ENCODE measurements at regions not wholly inside any gene's neighbourhood (a gene's known extent, or its start where the extent isn't known, plus 50 kb on each side); places are given as distances from the start of the nearest gene placed in this dataset.

DNA sequence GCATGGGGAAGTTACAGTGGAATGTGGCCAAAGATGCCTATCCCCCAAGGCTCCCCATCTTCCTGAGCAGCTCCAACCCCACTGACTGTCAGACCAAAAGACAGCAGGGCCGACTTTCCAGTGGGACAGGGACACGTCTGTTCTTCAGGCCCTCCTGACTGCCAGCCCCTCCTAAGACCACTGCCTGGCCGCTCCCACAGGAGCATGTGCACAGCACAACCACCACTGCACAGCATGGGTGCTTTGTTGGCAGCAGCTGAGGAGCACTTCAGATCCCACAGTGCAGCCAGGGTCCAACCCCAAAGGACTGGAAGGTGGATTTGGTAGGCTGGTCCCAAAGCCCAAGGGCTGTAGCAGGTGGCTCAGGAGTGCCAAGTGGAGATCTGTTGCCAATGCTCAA lies 648.3 kb upstream of the BRINP3 start:
- ATAC-seq = no peak
- Mint-ChIP-seq H3K27ac (no peak overlapping the region), H3K9me3 (peaks cover 14 to 31% of the 10 kb centered on the region in 2 donors)

DNA sequence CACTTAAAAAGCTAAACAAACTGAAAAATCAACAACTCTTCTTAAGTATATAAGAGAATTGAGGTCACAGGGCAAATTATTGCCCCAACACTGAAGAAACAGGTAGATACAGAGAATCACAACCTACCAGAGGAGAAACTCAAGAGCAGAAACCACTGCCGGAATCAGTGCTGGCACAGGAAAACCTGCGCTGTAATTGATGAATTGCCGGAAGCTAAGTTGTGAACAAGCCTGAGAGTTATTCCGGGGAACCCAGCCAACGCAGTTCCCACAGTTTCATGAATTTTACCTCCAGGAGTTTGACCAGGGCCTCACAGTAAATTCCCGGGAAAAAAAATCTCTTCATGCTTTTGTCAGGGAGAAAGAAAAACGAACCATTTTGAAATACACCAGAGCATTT lies 657.1 kb upstream of the BRINP3 start:
- DNase-seq (ENCODE audit: low spot score in 2 of 2) (no peak), ATAC-seq (no peak)
- Mint-ChIP-seq H3K9me3 (peaks cover 10 to 14% of the 10 kb centered on the region in 2 donors), H3K36me3 (no peaks in the 10 kb centered on the region), H3K27ac (no peak overlapping the region)

More for the DNA sequence above, 648.3 kb upstream of the BRINP3 start:
- H3K36me3 Mint-ChIP-seq = no peaks in the 10 kb centered on the region
- DNase-seq (ENCODE audit: low spot score in 2 of 2) = no peak

GRCh38 chr1:191140038-191140437 lies 662.4 kb upstream of the BRINP3 start:
- Mint-ChIP-seq H3K27ac (no peak overlapping the region), H3K9me3 (peaks cover 4 to 6% of the 10 kb centered on the region in 2 donors), H3K36me3 (no peaks in the 10 kb centered on the region)
- ATAC-seq (no peak), DNase-seq (ENCODE audit: low spot score in 2 of 2) (no peak)

DNA sequence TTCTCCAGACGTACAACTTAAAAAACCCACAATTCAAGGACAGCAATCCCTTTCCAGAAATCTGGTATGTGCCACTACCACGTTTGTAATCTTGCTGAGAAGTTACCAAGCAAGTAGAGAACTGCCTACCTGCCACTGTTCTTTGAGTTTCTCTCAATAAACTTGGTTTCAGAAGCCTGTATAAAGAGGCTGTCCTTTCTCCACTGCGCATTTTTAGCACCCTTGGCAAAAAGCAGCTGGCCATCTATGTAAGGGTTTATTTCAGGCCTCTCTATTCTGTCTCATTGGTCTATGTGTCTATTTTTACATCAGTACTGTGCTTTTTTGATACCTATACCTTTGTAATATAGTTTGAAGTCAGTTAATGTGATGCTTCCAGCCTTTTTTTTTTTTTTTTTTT lies 665.1 kb upstream of the BRINP3 start:
- no peak for ATAC-seq
- Mint-ChIP-seq H3K27ac (no peak overlapping the region), H3K36me3 (peaks cover 0 to 4% of the 10 kb centered on the region in 2 donors), H3K9me3 (peaks cover 11 to 13% of the 10 kb centered on the region in 2 donors)
- no peak for DNase-seq (ENCODE audit: low spot score in 2 of 2)

- H3K9me3 Mint-ChIP-seq = peaks cover 13 to 17% of the 10 kb centered on the region in 2 donors
- H3K36me3 Mint-ChIP-seq = peaks cover 0 to 4% of the 10 kb centered on the region in 2 donors
- ATAC-seq (no peak), DNase-seq (ENCODE audit: low spot score in 2 of 2) (no peak)
- H3K27ac Mint-ChIP-seq = no peak overlapping the region
Observed at GRCh38 chr1:191145834-191146233, 668.2 kb upstream of the BRINP3 start.

DNA sequence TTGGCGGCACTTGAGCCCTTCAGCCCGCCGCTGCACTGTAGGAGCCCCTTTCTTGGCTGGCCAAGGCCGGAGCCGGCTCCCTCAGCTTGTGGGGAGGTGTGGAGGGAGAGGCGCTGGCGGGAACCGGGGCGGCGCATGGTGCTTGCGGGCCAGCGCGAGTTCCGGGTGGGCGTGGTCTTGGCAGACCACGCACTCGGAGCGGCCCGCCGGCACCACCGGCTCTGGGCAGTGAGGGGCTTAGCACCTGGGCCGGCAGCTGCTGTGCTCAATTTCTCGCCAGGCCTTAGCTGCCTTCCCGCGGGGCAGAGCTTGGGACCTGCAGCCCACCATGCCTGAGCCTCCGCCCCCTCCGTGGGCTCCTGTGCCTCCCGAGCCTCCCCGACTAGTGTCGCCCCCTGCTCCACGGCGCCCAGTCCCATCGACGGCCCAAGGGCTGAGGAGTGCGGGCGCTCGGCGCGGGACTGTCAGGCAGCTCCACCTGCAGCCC lies 673.7 kb upstream of the BRINP3 start:
- H3K36me3 Mint-ChIP-seq = peaks cover 0 to under 1% of the 10 kb centered on the region in 2 donors
- H3K27ac Mint-ChIP-seq = no peak overlapping the region
- DNase-seq (ENCODE audit: low spot score in 2 of 2) (no peak), ATAC-seq (no peak)
- H3K9me3 Mint-ChIP-seq = peaks cover 4 to 13% of the 10 kb centered on the region in 2 donors

DNA sequence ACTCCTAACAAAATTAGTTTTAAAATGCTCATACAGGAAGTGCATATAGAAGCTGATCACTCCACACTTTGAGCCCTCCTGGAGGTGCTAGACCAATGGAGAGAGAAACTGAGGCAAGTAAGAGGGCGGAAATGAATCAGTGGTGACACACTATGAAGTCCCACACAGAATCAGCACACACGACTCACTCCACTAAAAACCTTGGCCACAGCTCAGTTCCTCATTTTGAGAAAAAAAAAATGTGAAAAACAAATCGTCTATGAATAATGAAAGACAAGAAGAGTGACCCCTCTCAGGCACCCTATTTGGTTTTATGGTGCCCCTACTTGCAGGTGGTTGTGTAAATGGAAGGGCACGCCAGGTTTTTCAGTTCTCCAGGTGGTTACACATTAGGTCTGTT lies 675.1 kb upstream of the BRINP3 start:
- peaks cover 0 to 7% of the 10 kb centered on the region in 2 donors for H3K9me3 Mint-ChIP-seq
- no peak for ATAC-seq

DNA sequence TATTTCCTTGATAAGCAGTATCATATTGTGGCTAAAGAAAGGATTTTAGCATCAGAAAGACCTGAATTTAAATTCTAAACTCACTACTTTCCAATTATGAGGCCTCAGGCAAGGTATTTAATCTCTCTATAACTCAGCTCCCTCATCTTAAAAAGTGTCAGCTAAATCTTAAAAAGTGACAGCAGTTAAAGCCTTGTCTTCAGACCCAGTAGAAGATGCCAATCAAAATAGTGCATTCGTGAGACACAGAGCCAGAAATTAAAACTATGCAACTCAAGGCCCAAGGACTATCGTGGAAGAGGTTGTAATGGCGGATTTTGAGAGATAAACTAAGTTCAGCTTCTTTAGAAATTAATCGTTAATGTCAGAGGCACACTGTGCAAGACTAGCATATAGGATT lies 677.5 kb upstream of the BRINP3 start:
- H3K27ac Mint-ChIP-seq = no peak overlapping the region
- DNase-seq (ENCODE audit: low spot score in 2 of 2) = no peak
- H3K36me3 Mint-ChIP-seq = no peaks in the 10 kb centered on the region
- no peak for ATAC-seq
- H3K9me3 Mint-ChIP-seq = peaks cover 9% of the 10 kb centered on the region in 2 donors

More for the DNA sequence above, 675.1 kb upstream of the BRINP3 start:
- Mint-ChIP-seq H3K36me3 (no peaks in the 10 kb centered on the region), H3K27ac (no peak overlapping the region)
- no peak for DNase-seq (ENCODE audit: low spot score in 2 of 2)

DNA sequence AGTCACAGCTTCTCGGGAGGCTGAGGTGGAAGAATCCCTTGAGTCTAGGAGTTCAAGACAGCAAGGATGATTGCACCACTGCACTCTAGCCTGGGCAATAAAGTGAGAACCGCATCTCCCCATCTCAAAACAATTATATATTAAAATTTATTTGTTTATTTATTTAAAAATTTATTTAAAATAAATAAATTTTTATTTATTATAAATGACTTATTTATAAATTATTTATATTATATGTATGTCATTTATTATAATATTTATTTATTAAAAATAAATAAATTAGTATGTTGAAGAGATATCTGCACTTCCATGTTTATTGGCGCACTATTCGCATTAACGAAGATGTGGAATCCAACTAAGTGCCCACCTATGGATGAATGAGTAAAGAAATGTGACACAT lies 683.2 kb upstream of the BRINP3 start:
- Mint-ChIP-seq H3K36me3 (no peaks in the 10 kb centered on the region), H3K27ac (no peak overlapping the region), H3K9me3 (peaks cover 5 to 9% of the 10 kb centered on the region in 2 donors)
- ATAC-seq (no peak), DNase-seq (ENCODE audit: low spot score in 2 of 2) (no peak)

- Mint-ChIP-seq H3K36me3 (no peaks in the 10 kb centered on the region), H3K27ac (no peak overlapping the region), H3K9me3 (peaks cover 8 to 9% of the 10 kb centered on the region in 2 donors)
- ATAC-seq (no peak), DNase-seq (ENCODE audit: low spot score in 2 of 2) (no peak)
Observed at GRCh38 chr1:191162762-191163161, 685.1 kb upstream of the BRINP3 start.

DNA sequence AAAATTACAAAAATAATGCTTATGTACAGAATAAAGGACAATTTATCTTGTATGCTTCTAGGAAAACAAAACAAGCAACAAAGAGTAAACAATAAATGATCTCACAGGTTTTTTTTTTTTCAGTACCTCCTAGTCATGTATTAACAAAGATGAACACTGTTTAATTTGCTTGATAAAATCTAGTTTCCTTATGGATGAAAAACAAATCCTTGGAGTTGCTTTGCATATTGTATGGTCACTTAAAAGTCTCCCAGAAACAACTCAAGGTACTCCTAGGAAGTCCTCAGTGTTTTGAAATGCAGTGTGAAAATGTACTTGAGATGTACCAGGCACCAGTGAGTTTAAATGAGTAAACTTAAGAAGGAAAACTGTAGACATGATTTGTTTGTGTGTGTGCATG lies 686.0 kb upstream of the BRINP3 start:
- no peak for DNase-seq (ENCODE audit: low spot score in 2 of 2)
- no peak for ATAC-seq
- Mint-ChIP-seq H3K36me3 (no peaks in the 10 kb centered on the region), H3K9me3 (peaks cover 4 to 7% of the 10 kb centered on the region in 2 donors), H3K27ac (no peak overlapping the region)

DNA sequence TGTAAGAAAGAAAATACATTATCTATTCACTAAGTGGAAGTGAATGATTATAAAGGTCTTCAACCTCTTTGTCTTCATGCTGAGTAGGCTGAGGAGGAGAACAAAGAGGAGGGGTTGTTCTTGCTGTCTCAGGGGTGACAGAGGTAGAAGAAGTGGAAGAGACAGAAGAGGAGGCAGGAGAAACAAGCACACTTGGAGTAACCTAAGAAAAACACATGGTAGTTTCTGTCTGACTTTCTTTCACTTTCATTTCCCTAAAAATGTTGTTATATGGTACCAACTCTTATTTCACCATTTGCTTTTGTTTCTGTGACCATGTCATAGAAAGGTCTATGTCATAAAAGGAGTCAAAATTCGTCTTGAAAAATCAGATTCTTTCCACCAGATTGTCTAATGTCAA lies 696.6 kb upstream of the BRINP3 start:
- peaks cover 4 to 9% of the 10 kb centered on the region in 2 donors for H3K9me3 Mint-ChIP-seq
- no peak for ATAC-seq
- H3K27ac Mint-ChIP-seq = no peak overlapping the region
- no peak for DNase-seq (ENCODE audit: low spot score in 2 of 2)
- H3K36me3 Mint-ChIP-seq = no peaks in the 10 kb centered on the region

- Mint-ChIP-seq H3K27ac (no peak overlapping the region), H3K9me3 (peaks cover 4 to 9% of the 10 kb centered on the region in 2 donors), H3K36me3 (no peaks in the 10 kb centered on the region)
- ATAC-seq (no peak), DNase-seq (ENCODE audit: low spot score in 2 of 2) (no peak)
Observed at GRCh38 chr1:191176131-191176530, 698.5 kb upstream of the BRINP3 start.

DNA sequence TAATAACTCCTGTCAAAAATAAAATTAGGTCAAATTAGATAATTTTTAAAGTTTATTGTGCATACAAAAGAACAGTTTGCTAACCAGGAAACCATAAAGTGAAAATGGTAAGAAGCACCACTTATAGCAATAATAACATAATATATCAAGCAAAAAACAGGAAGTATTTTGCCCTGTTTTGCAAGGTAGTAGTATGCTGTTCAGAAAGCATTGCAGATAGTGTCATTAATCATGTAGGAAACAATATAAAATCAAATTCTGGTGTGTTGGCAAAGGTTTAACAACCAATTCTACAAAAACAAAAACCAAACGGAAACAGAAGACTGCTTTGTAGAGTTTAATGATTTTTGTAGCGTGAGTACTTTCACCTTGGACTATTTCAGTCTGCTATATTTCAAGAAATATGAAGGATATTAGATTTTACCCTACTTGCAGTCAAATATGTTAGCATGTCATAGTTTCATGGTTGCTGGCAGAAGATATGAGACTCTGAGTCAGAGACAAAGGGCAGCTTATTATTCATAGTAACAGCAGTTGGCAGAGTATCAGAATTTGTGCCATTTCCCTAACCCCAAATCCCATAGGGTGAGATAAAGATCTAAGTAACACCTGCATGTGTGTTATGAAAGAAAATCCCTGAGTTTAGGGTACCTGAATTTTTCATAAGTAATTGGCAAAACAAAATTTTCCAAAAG lies 729.0 kb upstream of the BRINP3 start:
- no peak overlapping the region for H3K27ac Mint-ChIP-seq
- H3K9me3 Mint-ChIP-seq = peaks cover 10 to 25% of the 10 kb centered on the region in 2 donors
- DNase-seq (ENCODE audit: low spot score in 2 of 2) (no peak), ATAC-seq (no peak)
- H3K36me3 Mint-ChIP-seq = no peaks in the 10 kb centered on the region

- no peaks in the 10 kb centered on the region for H3K36me3 Mint-ChIP-seq
- H3K27ac Mint-ChIP-seq = no peak overlapping the region
- DNase-seq (ENCODE audit: low spot score in 2 of 2) = no peak
- H3K9me3 Mint-ChIP-seq = peaks cover 8 to 17% of the 10 kb centered on the region in 2 donors
- no peak for ATAC-seq
Observed at GRCh38 chr1:191222206-191222605, 744.5 kb upstream of the BRINP3 start.

DNA sequence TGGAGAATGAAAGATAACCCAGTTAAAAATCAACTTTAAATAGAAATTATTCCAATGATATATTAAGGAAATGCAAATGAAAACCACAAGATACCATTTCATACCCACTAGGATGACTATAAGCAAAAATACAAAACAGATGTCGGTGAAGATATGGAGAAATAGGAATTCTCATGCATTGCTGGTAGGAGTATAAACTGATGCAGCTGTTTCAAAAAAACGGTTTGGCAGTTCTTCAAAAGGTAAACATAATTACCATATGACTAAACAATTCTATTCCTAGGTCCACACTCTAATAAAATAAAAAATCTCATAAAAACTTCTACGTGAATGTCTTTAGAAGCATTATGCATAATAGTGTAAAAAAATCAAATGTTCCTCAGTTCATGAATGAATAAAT lies 763.3 kb upstream of the BRINP3 start:
- DNase-seq (ENCODE audit: low spot score in 2 of 2) (no peak), ATAC-seq (no peak)
- H3K9me3 Mint-ChIP-seq = peaks cover 5 to 22% of the 10 kb centered on the region in 2 donors
- no peak overlapping the region for H3K27ac Mint-ChIP-seq
- peaks cover 0 to 5% of the 10 kb centered on the region in 2 donors for H3K36me3 Mint-ChIP-seq

- no peak for ATAC-seq
Observed at GRCh38 chr1:191255354-191256054, 777.8 kb upstream of the BRINP3 start.

DNA sequence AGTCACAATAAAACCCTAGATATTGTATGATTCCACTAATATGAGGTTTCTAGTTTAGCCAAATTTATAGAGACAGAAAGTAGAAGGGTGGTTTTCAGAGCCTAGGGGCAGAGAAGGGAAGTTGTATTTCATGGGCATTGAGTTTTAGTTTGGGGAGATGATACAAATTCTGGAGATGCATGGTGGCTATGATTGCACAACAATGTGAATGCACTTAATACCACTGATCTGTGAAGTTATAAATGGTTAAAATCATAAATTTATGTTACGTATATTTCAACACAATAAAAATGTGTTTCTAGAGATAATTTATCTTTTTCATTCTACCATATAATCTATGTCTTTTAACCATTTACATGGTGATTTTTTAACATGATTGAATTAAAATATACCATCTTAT lies 779.3 kb upstream of the BRINP3 start:
- Mint-ChIP-seq H3K36me3 (peaks cover 0 to 6% of the 10 kb centered on the region in 2 donors), H3K27ac (no peak overlapping the region), H3K9me3 (peaks cover 9 to 30% of the 10 kb centered on the region in 2 donors)
- DNase-seq (ENCODE audit: low spot score in 2 of 2) = no peak
- ATAC-seq = no peak

More at GRCh38 chr1:191255354-191256054, 777.8 kb upstream of the BRINP3 start:
- no peak overlapping the region for H3K27ac Mint-ChIP-seq
- no peak for DNase-seq (ENCODE audit: low spot score in 2 of 2)
- H3K36me3 Mint-ChIP-seq = peaks cover 0 to 10% of the 10 kb centered on the region in 2 donors
- H3K9me3 Mint-ChIP-seq = peaks cover 9 to 40% of the 10 kb centered on the region in 2 donors
